IMR-90 (cell line): ENCODE measurements at regions not wholly inside any gene's neighbourhood (a gene's known extent, or its start where the extent isn't known, plus 50 kb on each side); places are given as distances from the start of the nearest gene placed in this dataset.

Source experiments
- ATAC-seq: fragments of 200-7000 bp; cut with Tn5 transposase; 2 replicates; pipeline ENCODE4 v1.9.1; 2020; ENCODE audit warnings: low read depth, mild to moderate bottlenecking, moderate library complexity
- BruUV-seq: library from RNA; stranded (reverse); fragments of 400-500 nt; replicated peaks from 2 replicates; lab custom pipeline; 2021; lab: Mats Ljungman, UMichigan
- CTCF ChIA-PET: fragments of 300-600 bp; formaldehyde crosslinking; extraction: SDS; loops from one replicate; lab custom pipeline; 2021; ENCODE audit warnings: antibody characterized with exemption; lab: Yijun Ruan, JAX
- POLR2A ChIA-PET: fragments of 300-600 bp; sonication (Branson Sonifier 250); formaldehyde crosslinking; loops from one replicate; lab custom pipeline; 2022; ENCODE audit warnings: antibody characterized with exemption; ENCODE audit not compliant: unreplicated experiment; lab: Charles Lee
- DNase-seq: peaks from one replicate; pipeline ENCODE4 v3.0.0; 2013
- H2AFZ ChIP-seq: replicated peaks from 2 replicates; pipeline ENCODE3; 2013; ENCODE audit warnings: low read length, mild to moderate bottlenecking; ENCODE audit not compliant: poor library complexity
- H2AK5ac ChIP-seq: 2 replicates; pipeline ENCODE4 v1.6.1; 2013; ENCODE audit warnings: low read depth, low read length, inconsistent platforms
- H2AK9ac ChIP-seq: replicated peaks from 2 replicates; pipeline ENCODE3; 2013; ENCODE audit warnings: mild to moderate bottlenecking, low read depth, low read length, moderate library complexity; ENCODE audit not compliant: poor library complexity
- H2BK120ac ChIP-seq: 2 replicates; pipeline ENCODE4 v1.6.1; 2013; ENCODE audit warnings: low read depth, low read length, inconsistent platforms
- H2BK15ac ChIP-seq: 3 replicates; pipeline ENCODE4 v1.6.1; 2013; ENCODE audit warnings: low read depth, low read length, inconsistent platforms
- H2BK20ac ChIP-seq: 2 replicates; pipeline ENCODE4 v1.6.1; 2013; ENCODE audit warnings: low read depth, mild to moderate bottlenecking, inconsistent platforms, low read length, moderate library complexity
- H2BK5ac ChIP-seq: 2 replicates; pipeline ENCODE4 v1.6.1; 2013; ENCODE audit warnings: mild to moderate bottlenecking, low read depth, low read length, inconsistent platforms; ENCODE audit not compliant: poor library complexity, severe bottlenecking
- H3K14ac ChIP-seq: replicated peaks from 2 replicates; pipeline ENCODE4 v1.6.1; 2013; ENCODE audit warnings: low read depth, low read length, inconsistent platforms
- H3K18ac ChIP-seq: 2 replicates; pipeline ENCODE4 v1.6.1; 2013; ENCODE audit warnings: low read depth, low read length, control low read depth
- H3K23ac ChIP-seq: 2 replicates; pipeline ENCODE4 v1.6.1; 2013; ENCODE audit warnings: low read depth, low read length, inconsistent platforms
- H3K27ac ChIP-seq: 2 replicates; pipeline ENCODE4 v1.5.1; 2013; ENCODE audit warnings: mild to moderate bottlenecking, control low read depth, low read length; ENCODE audit not compliant: insufficient read depth
- H3K27me3 ChIP-seq: 2 replicates; pipeline ENCODE4 v1.6.1; 2013; ENCODE audit warnings: low read length; ENCODE audit not compliant: control insufficient read depth, insufficient read depth
- H3K36me3 ChIP-seq: 2 replicates; pipeline ENCODE4 v1.6.1; 2013; ENCODE audit warnings: low read length, mixed read lengths; ENCODE audit not compliant: control insufficient read depth, insufficient read depth
- H3K4ac ChIP-seq: 2 replicates; pipeline ENCODE4 v1.6.1; 2013; ENCODE audit warnings: low read depth, low read length, inconsistent platforms
- H3K4me1 ChIP-seq: 2 replicates; pipeline ENCODE4 v1.6.1; 2013; ENCODE audit warnings: low read length, mixed read lengths; ENCODE audit not compliant: control insufficient read depth, insufficient read depth
- H3K4me2 ChIP-seq: 2 replicates; pipeline ENCODE4 v1.6.1; 2013; ENCODE audit warnings: low read depth, mild to moderate bottlenecking, control low read depth, low read length, moderate library complexity
- H3K4me3 ChIP-seq: 2 replicates; pipeline ENCODE4 v1.5.1; 2013; ENCODE audit warnings: low read depth, mild to moderate bottlenecking, control low read depth, low read length, moderate library complexity; ENCODE audit not compliant: insufficient read depth
- H3K56ac ChIP-seq: 2 replicates; pipeline ENCODE4 v1.6.1; 2013; ENCODE audit warnings: low read length, inconsistent platforms; ENCODE audit not compliant: insufficient read depth; ENCODE audit errors: extremely low read depth
- H3K79me1 ChIP-seq, 2 experiments: 2 replicates each; pipeline ENCODE4 v1.6.1; 2013; ENCODE audit warnings: low read length in 2 of 2, inconsistent platforms in 1 of 2, low read depth in 1 of 2
- H3K9ac ChIP-seq: 2 replicates; pipeline ENCODE4 v1.6.1; 2013; ENCODE audit warnings: low read depth, low read length, control low read depth
- H3K9me1 ChIP-seq: 2 replicates; pipeline ENCODE4 v1.6.1; 2013; ENCODE audit warnings: low read length, inconsistent platforms; ENCODE audit not compliant: insufficient read depth
- H3K9me3 ChIP-seq: 2 replicates; pipeline ENCODE4 v1.6.1; 2013; ENCODE audit warnings: low read length; ENCODE audit not compliant: control insufficient read depth, insufficient read depth
- H4K20me1 ChIP-seq: 2 replicates; pipeline ENCODE4 v1.6.1; 2013; ENCODE audit warnings: low read length, inconsistent platforms; ENCODE audit not compliant: insufficient read depth
- H4K5ac ChIP-seq: 2 replicates; pipeline ENCODE4 v1.6.1; 2013; ENCODE audit warnings: mild to moderate bottlenecking, low read depth, low read length, control low read depth
- H4K8ac ChIP-seq, 2 experiments: 2 replicates each; pipeline ENCODE4 v1.6.1; 2013; ENCODE audit warnings: low read depth in 2 of 2, low read length in 2 of 2, control low read depth in 1 of 2, inconsistent platforms in 1 of 2
- H4K91ac ChIP-seq: 2 replicates; pipeline ENCODE4 v1.6.1; 2013; ENCODE audit warnings: low read depth, low read length, inconsistent platforms; ENCODE audit not compliant: insufficient read depth
- BHLHE40 ChIP-seq: fragments of 150-350 bp; IDR thresholded peaks from 2 replicates; pipeline ENCODE4 v1.6.1; 2016; ENCODE audit warnings: mild to moderate bottlenecking, low read depth, low read length
- CEBPB ChIP-seq: IDR thresholded peaks from 2 replicates; pipeline ENCODE4 v1.6.1; 2012; ENCODE audit warnings: low read depth, low read length, improper control_type of control experiment
- CHD1 ChIP-seq: IDR thresholded peaks from 2 replicates; pipeline ENCODE4 v1.6.1; 2012; ENCODE audit warnings: low read depth, low read length, improper control_type of control experiment
- CTCF ChIP-seq: conservative IDR thresholded peaks from 2 replicates; pipeline ENCODE4 v1.5.1; 2012; ENCODE audit warnings: mild to moderate bottlenecking, low read depth, low read length, improper control_type of control experiment
- FOS ChIP-seq: fragments of 150-350 bp; IDR thresholded peaks from 2 replicates; pipeline ENCODE4 v1.6.1; 2016; ENCODE audit warnings: low read depth, low read length
- MAFK ChIP-seq: IDR thresholded peaks from 2 replicates; pipeline ENCODE4 v1.6.1; 2012; ENCODE audit warnings: low read depth, low read length, improper control_type of control experiment
- MAZ ChIP-seq: IDR thresholded peaks from 2 replicates; pipeline ENCODE4 v1.6.1; 2012; ENCODE audit warnings: low read depth, mild to moderate bottlenecking, low read length, improper control_type of control experiment, moderate library complexity, borderline replicate concordance
- MXI1 ChIP-seq: IDR thresholded peaks from 2 replicates; pipeline ENCODE4 v1.6.1; 2012; ENCODE audit warnings: low read depth, mild to moderate bottlenecking, low read length, moderate library complexity, borderline replicate concordance
- NFE2L2 ChIP-seq: fragments of 150-350 bp; IDR thresholded peaks from 2 replicates; pipeline ENCODE4 v1.6.1; 2016; ENCODE audit warnings: low read depth, mild to moderate bottlenecking, low read length
- POLR2A ChIP-seq: IDR thresholded peaks from 2 replicates; pipeline ENCODE4 v1.6.1; 2012; ENCODE audit warnings: mild to moderate bottlenecking, low read depth, low read length
- RAD21 ChIP-seq: IDR thresholded peaks from 2 replicates; pipeline ENCODE4 v1.6.1; 2012; ENCODE audit warnings: low read length, improper control_type of control experiment
- RCOR1 ChIP-seq: IDR thresholded peaks from 2 replicates; pipeline ENCODE4 v1.6.1; 2012; ENCODE audit warnings: mild to moderate bottlenecking, low read length, improper control_type of control experiment; ENCODE audit not compliant: insufficient replicate concordance
- RFX5 ChIP-seq: IDR thresholded peaks from 2 replicates; pipeline ENCODE4 v1.8.0; 2012; ENCODE audit warnings: low read depth, mild to moderate bottlenecking, low read length, moderate library complexity
- SMC3 ChIP-seq: fragments of 150-350 bp; IDR thresholded peaks from 2 replicates; pipeline ENCODE4 v1.6.1; 2016; ENCODE audit warnings: low read depth, mild to moderate bottlenecking, antibody characterized with exemption, low read length, moderate library complexity
- USF2 ChIP-seq: fragments of 150-350 bp; IDR thresholded peaks from 2 replicates; pipeline ENCODE4 v1.6.1; 2017; ENCODE audit warnings: mild to moderate bottlenecking, antibody characterized with exemption, low read length, low read depth
- dilution Hi-C: fragments of 300-500 bp; cut with HindIII; formaldehyde crosslinking; loops from one replicate; pipeline ENCODE4 v1.14.3; 2018; ENCODE audit warnings: low sequenced_read_pairs; ENCODE audit not compliant: unreplicated experiment
- in situ Hi-C: fragments of 300-500 bp; cut with MboI; formaldehyde crosslinking; loops from 3 replicates; pipeline ENCODE4 v1.14.3; 2019; ENCODE audit warnings: low sequenced_read_pairs, inconsistent platforms, mixed read lengths
- intact Hi-C: fragments of 100-400 bp; cut with micrococcal nuclease; formaldehyde crosslinking; loops from 2 replicates; pipeline ENCODE4 v1.10.0; 2022
- TF ChIP-seq, protein P1 (sequence below): fragments of 150-350 bp; IDR thresholded peaks from 2 replicates; pipeline ENCODE4 v1.6.1; 2016; ENCODE audit warnings: low read depth, mild to moderate bottlenecking, low read length, moderate library complexity, borderline replicate concordance

DNA sequence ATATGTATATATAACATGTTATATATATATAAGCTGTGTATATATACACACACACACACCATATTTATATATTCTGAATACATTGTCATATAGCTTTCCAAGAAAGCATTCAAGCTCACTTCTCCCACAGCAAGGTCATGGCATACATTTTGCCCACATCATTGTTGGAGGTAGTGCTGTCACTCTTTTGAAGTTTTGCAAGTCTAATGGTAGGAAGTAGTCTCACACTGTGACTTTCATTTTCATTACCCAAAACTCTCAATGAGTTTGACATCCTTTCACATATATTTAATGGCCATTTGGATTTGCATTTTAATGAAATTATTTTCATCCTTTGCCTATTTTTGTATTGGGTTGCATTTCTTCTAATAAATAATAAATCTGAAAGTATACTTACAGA is 59.8 kb upstream of the COX7C start:
- Histone ChIP-seq H3K23ac (no peak overlapping the region), H3K4me2 (no peak overlapping the region), H2BK15ac (no peak overlapping the region)

More for the DNA sequence above, 59.8 kb upstream of the COX7C start:
- no peak overlapping the region for H3K56ac ChIP-seq
- ATAC-seq (no peak), DNase-seq (no peak)
- H3K9me1 ChIP-seq, result no peaks in the 10 kb centered on the region
- no peak overlapping the region for H3K4ac ChIP-seq
- H3K14ac ChIP-seq, result no peak overlapping the region
- no peak overlapping the region for H3K27ac ChIP-seq
- no peaks in the 10 kb centered on the region for H3K4me1 ChIP-seq
- dilution Hi-C loops, result no loop called here
- H4K91ac ChIP-seq, result no peak overlapping the region
- H4K8ac ChIP-seq, result no peak overlapping the region
- no peak for TF ChIP-seq POLR2A
- no peak for TF ChIP-seq MAFK
- TF ChIP-seq USF2, result no peak
- TF ChIP-seq MXI1, result no peak
- no peak for TF ChIP-seq FOS
- TF ChIP-seq MAZ, result no peak
- no peak for TF ChIP-seq SMC3
- TF ChIP-seq CHD1, result no peak
- TF ChIP-seq, protein P1, sequence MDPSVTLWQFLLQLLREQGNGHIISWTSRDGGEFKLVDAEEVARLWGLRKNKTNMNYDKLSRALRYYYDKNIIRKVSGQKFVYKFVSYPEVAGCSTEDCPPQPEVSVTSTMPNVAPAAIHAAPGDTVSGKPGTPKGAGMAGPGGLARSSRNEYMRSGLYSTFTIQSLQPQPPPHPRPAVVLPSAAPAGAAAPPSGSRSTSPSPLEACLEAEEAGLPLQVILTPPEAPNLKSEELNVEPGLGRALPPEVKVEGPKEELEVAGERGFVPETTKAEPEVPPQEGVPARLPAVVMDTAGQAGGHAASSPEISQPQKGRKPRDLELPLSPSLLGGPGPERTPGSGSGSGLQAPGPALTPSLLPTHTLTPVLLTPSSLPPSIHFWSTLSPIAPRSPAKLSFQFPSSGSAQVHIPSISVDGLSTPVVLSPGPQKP, result no peak
- no peak for TF ChIP-seq RFX5
- TF ChIP-seq CEBPB, result no peak
- TF ChIP-seq RCOR1, result no peak
- TF ChIP-seq CTCF, result no peak
- no peak for TF ChIP-seq RAD21
- no peak for TF ChIP-seq BHLHE40
- TF ChIP-seq NFE2L2, result no peak
- intact Hi-C loops, result no loop called here
- CTCF ChIA-PET, result no interaction called here
- no peak overlapping the region for H2BK20ac ChIP-seq
- H4K5ac ChIP-seq, result no peak overlapping the region
- in situ Hi-C loops, result no loop called here
- no peak overlapping the region for H2BK120ac ChIP-seq
- no peak overlapping the region for H2BK5ac ChIP-seq
- H3K27me3 ChIP-seq, result no peaks in the 10 kb centered on the region
- H3K18ac ChIP-seq, result no peak overlapping the region
- H2AFZ ChIP-seq, result no peak overlapping the region
- H3K9me3 ChIP-seq, result no peaks in the 10 kb centered on the region
- no peak overlapping the region for H2AK9ac ChIP-seq
- POLR2A ChIA-PET, result no interaction called here
- no peaks in the 10 kb centered on the region for H3K36me3 ChIP-seq
- no peak overlapping the region for H2AK5ac ChIP-seq
- no peaks in the 10 kb centered on the region for H4K20me1 ChIP-seq
- no peak overlapping the region for H3K4me3 ChIP-seq
- BruUV-seq, result no TSS peak
- H3K9ac ChIP-seq, result no peak overlapping the region
- H3K79me1 ChIP-seq, result no peaks in the 10 kb centered on the region
